ENCODE measurements at regions not wholly inside any gene's neighbourhood (a gene's known extent, or its start where the extent isn't known, plus 50 kb on each side); places are given as distances from the start of the nearest gene placed in this dataset.
"Not testable (repeated sequence)": the region's sequence is repeated elsewhere in the genome, so short reads cannot be mapped to it uniquely, and the experiment has no call there.

- Mint-ChIP-seq H3K27ac (ENCODE audit: unreplicated experiment) (no peak overlapping the region), H3K27me3 (ENCODE audit: low read depth, unreplicated experiment) (no peaks in the 10 kb centered on the region), H3K9me3 (ENCODE audit: unreplicated experiment) (peaks cover 3% of the 10 kb centered on the region), H3K36me3 (ENCODE audit: low read depth, unreplicated experiment) (no peaks in the 10 kb centered on the region), H3K4me3 (ENCODE audit: unreplicated experiment) (no peak overlapping the region), H3K4me1 (ENCODE audit: low read depth, unreplicated experiment) (no peaks in the 10 kb centered on the region)
- H3K27me3 ChIP-seq (ENCODE audit: insufficient read depth, low read length) = no peaks in the 10 kb centered on the region
- no peaks in the 10 kb centered on the region for H4K20me1 ChIP-seq (ENCODE audit: insufficient read depth, low read length)
- no peak overlapping the region for H3K9ac ChIP-seq (ENCODE audit: low read length)
- H3K4me3 ChIP-seq (ENCODE audit: insufficient read depth, low read depth, low read length) = no peak overlapping the region
- H3K4me1 ChIP-seq (ENCODE audit: insufficient read depth, low read length) = no peaks in the 10 kb centered on the region
- DNase-seq (ENCODE audit: low read depth) = no peak
- H3K27ac ChIP-seq (ENCODE audit: low read depth, low read length) = no peak overlapping the region
- no peaks in the 10 kb centered on the region for H3K36me3 ChIP-seq (ENCODE audit: insufficient read depth, low read length)
- no peak for FAIRE-seq
- H2AFZ ChIP-seq (ENCODE audit: low read depth, low read length) = no peak overlapping the region
- no peaks in the 10 kb centered on the region for H3K9me3 ChIP-seq (ENCODE audit: insufficient read depth, low read depth, low read length)
- H3K79me2 ChIP-seq (ENCODE audit: insufficient read depth, low read length) = no peaks in the 10 kb centered on the region
- H3K4me2 ChIP-seq (ENCODE audit: low read length) = no peak overlapping the region
- TF ChIP-seq EZH2 (IDR thresholded peaks at IDR 0.05; ENCODE audit: insufficient read depth, low read length) (no peak), CTCF (IDR thresholded peaks at IDR 0.05; ENCODE audit: insufficient read depth, low read depth, low read length) (no peak)
These were observed 282.6 kb upstream of the GRID2 start for GRCh38 chr4:92021203-92021602.

GRCh38 chr4:92021788-92022187 lies 282.0 kb upstream of the GRID2 start:
- no peak for DNase-seq (ENCODE audit: low read depth)
- Histone ChIP-seq H2AFZ (ENCODE audit: low read depth, low read length) (no peak overlapping the region), H3K27me3 (ENCODE audit: insufficient read depth, low read length) (no peaks in the 10 kb centered on the region), H3K79me2 (ENCODE audit: insufficient read depth, low read length) (no peaks in the 10 kb centered on the region), H3K4me1 (ENCODE audit: insufficient read depth, low read length) (no peaks in the 10 kb centered on the region), H3K36me3 (ENCODE audit: insufficient read depth, low read length) (no peaks in the 10 kb centered on the region), H3K27ac (ENCODE audit: low read depth, low read length) (no peak overlapping the region), H4K20me1 (ENCODE audit: insufficient read depth, low read length) (no peaks in the 10 kb centered on the region), H3K9ac (ENCODE audit: low read length) (no peak overlapping the region), H3K4me2 (ENCODE audit: low read length) (no peak overlapping the region), H3K4me3 (ENCODE audit: insufficient read depth, low read depth, low read length) (no peak overlapping the region), H3K9me3 (ENCODE audit: insufficient read depth, low read depth, low read length) (no peaks in the 10 kb centered on the region)
- Mint-ChIP-seq H3K4me1 (ENCODE audit: low read depth, unreplicated experiment) (no peaks in the 10 kb centered on the region), H3K27ac (ENCODE audit: unreplicated experiment) (no peak overlapping the region), H3K4me3 (ENCODE audit: unreplicated experiment) (no peak overlapping the region), H3K27me3 (ENCODE audit: low read depth, unreplicated experiment) (no peaks in the 10 kb centered on the region), H3K9me3 (ENCODE audit: unreplicated experiment) (peaks cover 3% of the 10 kb centered on the region), H3K36me3 (ENCODE audit: low read depth, unreplicated experiment) (no peaks in the 10 kb centered on the region)
- TF ChIP-seq CTCF (IDR thresholded peaks at IDR 0.05; ENCODE audit: insufficient read depth, low read depth, low read length) (no peak), EZH2 (IDR thresholded peaks at IDR 0.05; ENCODE audit: insufficient read depth, low read length) (no peak)
- no peak for FAIRE-seq

- H3K36me3 ChIP-seq (ENCODE audit: insufficient read depth, low read length); H3K4me1 ChIP-seq (ENCODE audit: insufficient read depth, low read length); H3K4me3 ChIP-seq (ENCODE audit: insufficient read depth, low read depth, low read length); H2AFZ ChIP-seq (ENCODE audit: low read depth, low read length); H3K79me2 ChIP-seq (ENCODE audit: insufficient read depth, low read length); H3K9ac ChIP-seq (ENCODE audit: low read length); H4K20me1 ChIP-seq (ENCODE audit: insufficient read depth, low read length); H3K4me2 ChIP-seq (ENCODE audit: low read length); FAIRE-seq; H3K27ac Mint-ChIP-seq (ENCODE audit: unreplicated experiment); H3K36me3 Mint-ChIP-seq (ENCODE audit: low read depth, unreplicated experiment); H3K4me3 Mint-ChIP-seq (ENCODE audit: unreplicated experiment); H3K9me3 Mint-ChIP-seq (ENCODE audit: unreplicated experiment); H3K27ac ChIP-seq (ENCODE audit: low read depth, low read length); DNase-seq (ENCODE audit: low read depth); H3K4me1 Mint-ChIP-seq (ENCODE audit: low read depth, unreplicated experiment); H3K9me3 ChIP-seq (ENCODE audit: insufficient read depth, low read depth, low read length); H3K27me3 Mint-ChIP-seq (ENCODE audit: low read depth, unreplicated experiment); H3K27me3 ChIP-seq (ENCODE audit: insufficient read depth, low read length): not testable (repeated sequence)
These were observed 274.9 kb upstream of the GRID2 start for GRCh38 chr4:92028830-92029229.
